Sigmoid colon (tissue), 6 donors: ENCODE measurements at regions not wholly inside any gene's neighbourhood (a gene's known extent, or its start where the extent isn't known, plus 50 kb on each side); places are given as distances from the start of the nearest gene placed in this dataset.
"Not testable (repeated sequence)": the region's sequence is repeated elsewhere in the genome, so short reads cannot be mapped to it uniquely, and the experiment has no call there.

Experiments used
- DNase-seq: peaks from one replicate; pipeline ENCODE4 v3.0.0-alpha.2; 2019
- H3K27ac ChIP-seq, 4 donors: fragments of 200-600 bp; sonication (generic); one replicate each; pipeline ENCODE4 v1.5.1; 2016 to 2019; ENCODE audit warnings: mild to moderate bottlenecking in 1 of 4
- H3K27me3 ChIP-seq, 3 donors: fragments of 200-600 bp; sonication (generic); one replicate each; pipeline ENCODE4 v1.5.1; 2019; ENCODE audit warnings: mild to moderate bottlenecking in 1 of 3
- H3K36me3 ChIP-seq, 4 donors: fragments of 200-600 bp; sonication (generic); one replicate each; pipeline ENCODE4 v1.5.1; 2016 to 2019
- H3K4me1 ChIP-seq, 4 donors: fragments of 200-600 bp; sonication (generic); one replicate each; pipeline ENCODE4 v1.5.1; 2017 to 2019
- H3K4me3 ChIP-seq, 4 donors: fragments of 200-600 bp; sonication (generic); one replicate each; pipeline ENCODE4 v1.5.1; 2017 to 2019; ENCODE audit warnings: mild to moderate bottlenecking in 2 of 4, moderate library complexity in 1 of 4
- H3K9me3 ChIP-seq, 4 donors: fragments of 200-600 bp in 3 of 4; sonication (generic) in 3 of 4; one replicate each; pipeline versions ENCODE4 v1.5.1 to v1.6.1; 2013 to 2019
- CTCF ChIP-seq, 4 experiments: fragments of 450-650 bp in 3 of 4; fragments of 200-600 bp in 1 of 4; IDR thresholded peaks; one replicate each; pipeline ENCODE4 v1.5.1; 2016 to 2019; ENCODE audit warnings: antibody characterized with exemption in 4 of 4, mild to moderate bottlenecking in 3 of 4, moderate library complexity in 2 of 4
- EP300 ChIP-seq, 4 donors: sonication (generic); formaldehyde crosslinking; IDR thresholded peaks; one replicate each; pipeline ENCODE4 v1.6.1; 2017; ENCODE audit warnings: antibody characterized with exemption in 4 of 4
- POLR2A ChIP-seq, 2 donors: fragments of 450-650 bp; IDR thresholded peaks; one replicate each; pipeline ENCODE4 v1.6.1; 2016; ENCODE audit warnings: antibody characterized with exemption in 2 of 2, mild to moderate bottlenecking in 2 of 2, moderate library complexity in 2 of 2
- POLR2AphosphoS5 ChIP-seq, 4 donors: sonication (generic); formaldehyde crosslinking; IDR thresholded peaks; one replicate each; pipeline ENCODE4 v1.6.1; 2017; ENCODE audit warnings: antibody characterized with exemption in 4 of 4
- WGBS, 2 donors: extraction: QIAGEN DNeasy Blood & Tissue Kit; methylation state at CpG; one replicate each; pipeline ENCODE4 v1.1.7; 2013; 5-methylcytosine and 5-hydroxymethylcytosine counted together
- intact Hi-C: fragments of 100-400 bp; cut with DNase I; formaldehyde crosslinking; loops from one replicate; pipeline ENCODE4 v1.15.1; 2023
- donor health status: healthy with polysubstance abuse.
- donor health status: healthy.

DNA sequence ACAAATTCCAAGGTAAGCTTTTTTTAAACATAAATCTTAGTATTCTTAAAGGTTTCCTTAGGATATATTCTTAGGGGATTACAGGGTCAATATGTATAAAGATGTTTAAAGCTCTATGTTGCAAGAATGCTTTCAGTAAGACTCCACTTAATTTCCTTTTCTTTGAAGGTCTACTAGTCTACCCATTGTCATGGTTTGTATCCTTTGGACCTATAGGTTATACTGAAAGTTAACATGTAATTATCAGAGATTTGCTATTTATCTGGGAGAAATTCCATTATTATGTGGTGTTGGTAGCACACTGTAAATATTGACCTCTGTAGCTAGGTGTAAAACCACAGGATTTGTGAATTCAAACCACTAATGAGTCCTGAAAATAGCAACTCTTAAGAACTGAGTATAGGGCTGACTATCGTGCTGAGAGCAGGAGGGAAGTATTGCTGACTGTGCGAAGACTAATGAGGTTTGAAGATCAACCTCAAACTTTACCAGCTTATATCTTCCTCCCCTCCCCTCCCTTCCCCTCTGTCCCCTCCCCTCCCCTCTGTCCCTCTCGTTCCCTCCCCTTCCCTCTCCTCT, 85.6 kb downstream of the GADD45G start:
- intact Hi-C loops, result no loop called here
- Histone ChIP-seq H3K9me3 (no peaks in the 10 kb centered on the region), H3K27ac (no peak overlapping the region), H3K4me1 (no peaks in the 10 kb centered on the region), H3K36me3 (no peaks in the 10 kb centered on the region), H3K4me3 (no peak overlapping the region), H3K27me3 (no peaks in the 10 kb centered on the region)
- DNase-seq, result no peak
- TF ChIP-seq POLR2AphosphoS5 (IDR thresholded peaks at IDR 0.05), result no peak
- TF ChIP-seq CTCF (IDR thresholded peaks at IDR 0.05), result no peak
- no peak for TF ChIP-seq POLR2A (IDR thresholded peaks at IDR 0.05)
- TF ChIP-seq EP300 (IDR thresholded peaks at IDR 0.05), result no peak
- 53 to 79% methylated on average over 3 of the region's 3 CpGs for WGBS, 2 donors

DNA sequence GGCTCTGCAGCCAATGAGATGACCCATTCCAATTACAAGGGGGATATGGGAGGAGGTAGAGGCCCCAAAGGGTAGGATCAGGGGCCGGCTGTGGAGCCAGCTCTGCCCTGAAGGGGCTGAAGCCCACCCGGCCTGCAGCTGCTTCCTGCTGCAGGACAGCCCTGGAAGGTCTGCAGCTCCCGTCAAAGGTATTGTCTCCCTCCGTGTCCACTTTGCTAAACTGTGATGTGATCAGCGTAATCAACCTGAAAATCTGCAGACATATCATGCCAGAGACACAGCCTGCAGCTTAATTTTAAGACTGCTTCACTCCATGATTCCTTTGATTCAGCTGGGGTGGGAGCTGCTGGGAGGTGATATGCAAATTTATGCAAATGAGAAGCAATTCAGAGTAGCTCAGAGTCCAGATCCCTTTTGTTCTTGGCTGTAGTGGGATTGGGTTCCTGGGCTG, 90.7 kb downstream of the GADD45G start:
- Histone ChIP-seq H3K27ac (no peak overlapping the region), H3K4me1 (no peaks in the 10 kb centered on the region), H3K36me3 (no peaks in the 10 kb centered on the region), H3K4me3 (no peak overlapping the region), H3K27me3 (no peaks in the 10 kb centered on the region), H3K9me3 (no peaks in the 10 kb centered on the region)
- TF ChIP-seq POLR2A (IDR thresholded peaks at IDR 0.05) (no peak), CTCF (IDR thresholded peaks at IDR 0.05) (no peak), POLR2AphosphoS5 (IDR thresholded peaks at IDR 0.05) (no peak), EP300 (IDR thresholded peaks at IDR 0.05) (no peak)
- intact Hi-C loops, result no loop called here
- WGBS, 2 donors, result 86 to 93% methylated on average over 5 of the region's 5 CpGs
- no peak for DNase-seq

DNA sequence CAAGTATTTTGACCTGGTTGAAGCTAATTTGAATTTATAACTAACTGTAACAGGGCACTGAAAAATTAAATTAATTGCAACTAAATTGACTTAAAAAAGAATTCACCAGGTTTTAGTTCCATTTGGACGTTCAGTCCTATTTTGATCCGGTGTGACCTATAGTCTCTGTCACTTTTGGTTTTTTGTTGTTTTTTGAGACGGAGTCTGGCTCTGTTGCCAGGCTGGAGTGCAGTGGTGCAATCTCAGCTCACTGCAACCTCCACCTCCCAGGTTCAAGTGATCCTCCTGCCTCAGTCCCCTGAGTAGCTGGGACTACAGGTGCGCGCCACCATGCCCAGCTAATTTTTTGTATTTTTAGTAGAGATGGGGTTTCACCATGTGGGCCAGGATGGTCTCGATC, 91.2 kb downstream of the GADD45G start:
- H3K4me3 ChIP-seq, H3K27ac ChIP-seq, H3K4me1 ChIP-seq, H3K36me3 ChIP-seq, DNase-seq, intact Hi-C loops, H3K27me3 ChIP-seq, H3K9me3 ChIP-seq: not testable (repeated sequence)
- WGBS, 2 donors, result 95 to 97% methylated on average over 6 of the region's 6 CpGs

- H3K27me3 ChIP-seq, result no peaks in the 10 kb centered on the region
- no peaks in the 10 kb centered on the region for H3K4me1 ChIP-seq
- no peak overlapping the region for H3K4me3 ChIP-seq
- no peaks in the 10 kb centered on the region for H3K36me3 ChIP-seq
- TF ChIP-seq POLR2AphosphoS5 (IDR thresholded peaks at IDR 0.05) (no peak), EP300 (IDR thresholded peaks at IDR 0.05) (no peak), CTCF (IDR thresholded peaks at IDR 0.05) (no peak), POLR2A (IDR thresholded peaks at IDR 0.05) (no peak)
- H3K9me3 ChIP-seq, result no peaks in the 10 kb centered on the region
- no peak overlapping the region for H3K27ac ChIP-seq
- 78 to 94% methylated on average over 2 of the region's 2 CpGs for WGBS, 2 donors
- no peak for DNase-seq
- intact Hi-C loops, result no loop called here
Measured at GRCh38 chr9:89696780-89697179, 92.0 kb downstream of the GADD45G start.

DNA sequence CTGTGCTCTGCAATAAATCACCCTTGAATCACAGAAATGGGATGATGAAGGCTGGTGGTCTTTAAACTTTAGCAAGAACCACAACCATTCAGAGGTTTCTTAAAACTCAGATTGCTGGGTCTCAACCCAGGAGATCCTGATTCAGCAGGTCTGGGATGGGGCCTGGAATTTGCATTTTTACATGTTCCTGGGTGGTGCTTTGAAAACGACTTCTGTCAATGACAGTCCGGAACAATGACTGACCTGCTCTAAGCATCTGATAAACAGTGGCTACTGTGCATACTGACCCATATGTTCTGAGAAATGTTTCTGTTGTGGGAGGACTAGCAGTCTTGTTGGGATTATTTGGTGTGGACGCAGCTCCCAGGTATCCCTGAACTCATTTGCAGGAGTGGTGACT, 92.7 kb downstream of the GADD45G start:
- no peak for TF ChIP-seq CTCF (IDR thresholded peaks at IDR 0.05)
- TF ChIP-seq EP300 (IDR thresholded peaks at IDR 0.05), result no peak
- no peak for TF ChIP-seq POLR2AphosphoS5 (IDR thresholded peaks at IDR 0.05)
- no peak for TF ChIP-seq POLR2A (IDR thresholded peaks at IDR 0.05)

More for the DNA sequence above, 92.7 kb downstream of the GADD45G start:
- intact Hi-C loops, result no loop called here
- Histone ChIP-seq H3K27me3 (no peaks in the 10 kb centered on the region), H3K27ac (no peak overlapping the region), H3K36me3 (no peaks in the 10 kb centered on the region), H3K9me3 (no peaks in the 10 kb centered on the region), H3K4me1 (no peaks in the 10 kb centered on the region), H3K4me3 (no peak overlapping the region)
- DNase-seq, result no peak
- WGBS, 2 donors, result 90 to 92% methylated on average over 3 of the region's 3 CpGs
